IPS-NIHi11 (cell line): ENCODE measurements at regions not wholly inside any gene's neighbourhood (a gene's known extent, or its start where the extent isn't known, plus 50 kb on each side); places are given as distances from the start of the nearest gene placed in this dataset.
"Not testable (repeated sequence)": the region's sequence is repeated elsewhere in the genome, so short reads cannot be mapped to it uniquely, and the experiment has no call there.

ENCODE experiments used
- DNase-seq: peaks from one replicate; pipeline ENCODE4 v3.0.0; 2012; ENCODE audit warnings: mixed read lengths, low spot score

GRCh38 chr10:20615395-20615794, 281.7 kb downstream of the NEBL start:
- DNase-seq: no peak

- peak; percentile 16 for DNase-seq
Measured at GRCh38 chr10:20614911-20615310, 282.2 kb downstream of the NEBL start.

- no peak for DNase-seq
Measured at GRCh38 chr10:20608503-20608902, 288.6 kb downstream of the NEBL start.

GRCh38 chr10:20606985-20607384, 290.1 kb downstream of the NEBL start:
- DNase-seq: no peak

GRCh38 chr10:20601941-20602461, 295.1 kb downstream of the NEBL start:
- no peak for DNase-seq

- peak; percentile 37 for DNase-seq
Measured at GRCh38 chr10:20598590-20598989, 298.5 kb downstream of the NEBL start.

- peak; percentile 23 for DNase-seq
Measured at GRCh38 chr10:20596911-20597310, 300.2 kb downstream of the NEBL start.

GRCh38 chr10:20596065-20596755, 300.9 kb downstream of the NEBL start:
- DNase-seq: no peak

- no peak for DNase-seq
Measured at GRCh38 chr10:20593649-20594048, 303.5 kb downstream of the NEBL start.

- DNase-seq: no peak
Measured at GRCh38 chr10:20582041-20582440, 315.1 kb downstream of the NEBL start.

- no peak for DNase-seq
Measured at GRCh38 chr10:20573924-20574323, 323.2 kb downstream of the NEBL start.

GRCh38 chr10:20555990-20556389, 341.1 kb downstream of the NEBL start:
- not testable (repeated sequence) for DNase-seq

- DNase-seq: no peak
Measured at GRCh38 chr10:20552382-20552781, 344.7 kb downstream of the NEBL start.

GRCh38 chr10:20551761-20552160, 345.4 kb downstream of the NEBL start:
- no peak for DNase-seq

- no peak for DNase-seq
Measured at GRCh38 chr10:20535897-20536881, 360.9 kb downstream of the NEBL start.

GRCh38 chr10:20531241-20531883, 365.7 kb downstream of the NEBL start:
- not testable (repeated sequence) for DNase-seq

- no peak for DNase-seq
Measured at GRCh38 chr10:20521186-20521585, 375.9 kb downstream of the NEBL start.

GRCh38 chr10:20515654-20516053, 381.5 kb downstream of the NEBL start:
- DNase-seq: no peak

- no peak for DNase-seq
Measured at GRCh38 chr10:20512631-20513030, 384.5 kb downstream of the NEBL start.

- no peak for DNase-seq
Measured at GRCh38 chr10:20508921-20509320, 388.2 kb downstream of the NEBL start.

- no peak for DNase-seq
Measured at GRCh38 chr10:20502903-20503585, 394.1 kb downstream of the NEBL start.

- no peak for DNase-seq
Measured at GRCh38 chr10:20494474-20494873, 402.6 kb downstream of the NEBL start.
